Stimulated activated naive CD8-positive, alpha-beta T cell treated with anti-CD3 and anti-CD28 coated beads, Interleukin-15, Interleukin-2, amounts not matched to agents 100 ng/mL and 50 ng/mL, for 24 hours (primary cell): ENCODE measurements at regions not wholly inside any gene's neighbourhood (a gene's known extent, or its start where the extent isn't known, plus 50 kb on each side); places are given as distances from the start of the nearest gene placed in this dataset.

Experiments used
- H3K27ac Mint-ChIP-seq: one replicate; pipeline ENCODE4 v1.8.0; 2021; ENCODE audit warnings: mild to moderate bottlenecking, mixed read lengths
- H3K27me3 Mint-ChIP-seq: one replicate; pipeline ENCODE4 v1.8.0; 2021; ENCODE audit warnings: mixed read lengths
- H3K36me3 Mint-ChIP-seq: one replicate; pipeline ENCODE4 v1.8.0; 2021; ENCODE audit warnings: low read depth, mixed read lengths
- H3K4me1 Mint-ChIP-seq: one replicate; pipeline ENCODE4 v1.8.0; 2021; ENCODE audit warnings: low read depth, mixed read lengths
- H3K4me3 Mint-ChIP-seq: one replicate; pipeline ENCODE4 v1.8.0; 2021; ENCODE audit warnings: mild to moderate bottlenecking, mixed read lengths
- H3K9me3 Mint-ChIP-seq: one replicate; pipeline ENCODE4 v1.8.0; 2021; ENCODE audit warnings: mixed read lengths

- Mint-ChIP-seq H3K4me1 (no peaks in the 10 kb centered on the region), H3K27me3 (no peaks in the 10 kb centered on the region)
Observed at GRCh38 chr4:34566091-34566490, 1678.2 kb downstream of the ARAP2 start.

GRCh38 chr4:34572026-34572425 lies 1672.3 kb downstream of the ARAP2 start:
- Mint-ChIP-seq H3K9me3 (peaks cover 12% of the 10 kb centered on the region), H3K27ac (no peak overlapping the region), H3K36me3 (no peaks in the 10 kb centered on the region)

More at GRCh38 chr4:34566091-34566490, 1678.2 kb downstream of the ARAP2 start:
- no peaks in the 10 kb centered on the region for H3K36me3 Mint-ChIP-seq
- no peak overlapping the region for H3K4me3 Mint-ChIP-seq
- no peaks in the 10 kb centered on the region for H3K9me3 Mint-ChIP-seq
- no peak overlapping the region for H3K27ac Mint-ChIP-seq

GRCh38 chr4:34615315-34615714 lies 1629.0 kb downstream of the ARAP2 start:
- Mint-ChIP-seq H3K4me1 (no peaks in the 10 kb centered on the region), H3K4me3 (no peak overlapping the region), H3K36me3 (no peaks in the 10 kb centered on the region), H3K27ac (no peak overlapping the region), H3K27me3 (no peaks in the 10 kb centered on the region), H3K9me3 (peaks cover 4% of the 10 kb centered on the region)

More at GRCh38 chr4:34572026-34572425, 1672.3 kb downstream of the ARAP2 start:
- no peaks in the 10 kb centered on the region for H3K27me3 Mint-ChIP-seq
- H3K4me1 Mint-ChIP-seq: no peaks in the 10 kb centered on the region
- no peak overlapping the region for H3K4me3 Mint-ChIP-seq

- Mint-ChIP-seq H3K9me3 (peaks cover 7% of the 10 kb centered on the region), H3K4me1 (no peaks in the 10 kb centered on the region), H3K27me3 (no peaks in the 10 kb centered on the region), H3K4me3 (no peak overlapping the region), H3K36me3 (no peaks in the 10 kb centered on the region), H3K27ac (no peak overlapping the region)
Observed at GRCh38 chr4:34619531-34620162, 1624.7 kb downstream of the ARAP2 start.

GRCh38 chr4:34628471-34628870 lies 1615.8 kb downstream of the ARAP2 start:
- H3K27me3 Mint-ChIP-seq: no peaks in the 10 kb centered on the region
- H3K9me3 Mint-ChIP-seq: peaks cover 13% of the 10 kb centered on the region
- no peaks in the 10 kb centered on the region for H3K36me3 Mint-ChIP-seq
- H3K4me1 Mint-ChIP-seq: no peaks in the 10 kb centered on the region
- no peak overlapping the region for H3K27ac Mint-ChIP-seq
- no peak overlapping the region for H3K4me3 Mint-ChIP-seq

GRCh38 chr4:34629451-34629850 lies 1614.9 kb downstream of the ARAP2 start:
- H3K27me3 Mint-ChIP-seq: no peaks in the 10 kb centered on the region
- no peak overlapping the region for H3K27ac Mint-ChIP-seq
- no peaks in the 10 kb centered on the region for H3K4me1 Mint-ChIP-seq
- no peaks in the 10 kb centered on the region for H3K36me3 Mint-ChIP-seq
- H3K9me3 Mint-ChIP-seq: peaks cover 13% of the 10 kb centered on the region
- no peak overlapping the region for H3K4me3 Mint-ChIP-seq

GRCh38 chr4:34633241-34633640 lies 1611.1 kb downstream of the ARAP2 start:
- peaks cover 13% of the 10 kb centered on the region for H3K9me3 Mint-ChIP-seq
- no peaks in the 10 kb centered on the region for H3K4me1 Mint-ChIP-seq
- no peaks in the 10 kb centered on the region for H3K36me3 Mint-ChIP-seq
- H3K27me3 Mint-ChIP-seq: no peaks in the 10 kb centered on the region
- no peak overlapping the region for H3K4me3 Mint-ChIP-seq
- no peak overlapping the region for H3K27ac Mint-ChIP-seq

- no peak overlapping the region for H3K27ac Mint-ChIP-seq
- peaks cover 11% of the 10 kb centered on the region for H3K9me3 Mint-ChIP-seq
- H3K4me1 Mint-ChIP-seq: no peaks in the 10 kb centered on the region
- H3K27me3 Mint-ChIP-seq: no peaks in the 10 kb centered on the region
- no peaks in the 10 kb centered on the region for H3K36me3 Mint-ChIP-seq
- no peak overlapping the region for H3K4me3 Mint-ChIP-seq
Observed at GRCh38 chr4:34636623-34637022, 1607.7 kb downstream of the ARAP2 start.

GRCh38 chr4:34643476-34643875 lies 1600.8 kb downstream of the ARAP2 start:
- Mint-ChIP-seq H3K4me3 (no peak overlapping the region), H3K27ac (no peak overlapping the region), H3K9me3 (peaks cover 8% of the 10 kb centered on the region), H3K27me3 (no peaks in the 10 kb centered on the region), H3K4me1 (no peaks in the 10 kb centered on the region), H3K36me3 (no peaks in the 10 kb centered on the region)

GRCh38 chr4:34644579-34645115 lies 1599.7 kb downstream of the ARAP2 start:
- H3K27me3 Mint-ChIP-seq: no peaks in the 10 kb centered on the region
- no peaks in the 10 kb centered on the region for H3K4me1 Mint-ChIP-seq
- H3K27ac Mint-ChIP-seq: no peak overlapping the region

GRCh38 chr4:34649716-34650115 lies 1594.6 kb downstream of the ARAP2 start:
- Mint-ChIP-seq H3K36me3 (no peaks in the 10 kb centered on the region), H3K27me3 (no peaks in the 10 kb centered on the region), H3K27ac (no peak overlapping the region), H3K4me3 (no peak overlapping the region), H3K4me1 (no peaks in the 10 kb centered on the region), H3K9me3 (peaks cover 5% of the 10 kb centered on the region)

More at GRCh38 chr4:34644579-34645115, 1599.7 kb downstream of the ARAP2 start:
- Mint-ChIP-seq H3K9me3 (peaks cover 8% of the 10 kb centered on the region), H3K4me3 (no peak overlapping the region), H3K36me3 (no peaks in the 10 kb centered on the region)

GRCh38 chr4:34664051-34664450 lies 1580.3 kb downstream of the ARAP2 start:
- H3K27me3 Mint-ChIP-seq: no peaks in the 10 kb centered on the region
- no peaks in the 10 kb centered on the region for H3K4me1 Mint-ChIP-seq
- H3K36me3 Mint-ChIP-seq: no peaks in the 10 kb centered on the region
- no peaks in the 10 kb centered on the region for H3K9me3 Mint-ChIP-seq
- H3K4me3 Mint-ChIP-seq: no peak overlapping the region
- H3K27ac Mint-ChIP-seq: no peak overlapping the region

- Mint-ChIP-seq H3K4me3 (no peak overlapping the region), H3K36me3 (no peaks in the 10 kb centered on the region), H3K27ac (no peak overlapping the region), H3K27me3 (no peaks in the 10 kb centered on the region), H3K4me1 (no peaks in the 10 kb centered on the region), H3K9me3 (no peaks in the 10 kb centered on the region)
Observed at GRCh38 chr4:34676400-34676799, 1567.9 kb downstream of the ARAP2 start.

GRCh38 chr4:34678431-34678830 lies 1565.9 kb downstream of the ARAP2 start:
- H3K4me3 Mint-ChIP-seq: no peak overlapping the region
- H3K27me3 Mint-ChIP-seq: no peaks in the 10 kb centered on the region
- H3K36me3 Mint-ChIP-seq: no peaks in the 10 kb centered on the region
- H3K4me1 Mint-ChIP-seq: no peaks in the 10 kb centered on the region
- no peaks in the 10 kb centered on the region for H3K9me3 Mint-ChIP-seq
- H3K27ac Mint-ChIP-seq: no peak overlapping the region

- no peaks in the 10 kb centered on the region for H3K9me3 Mint-ChIP-seq
- no peak overlapping the region for H3K4me3 Mint-ChIP-seq
- no peak overlapping the region for H3K27ac Mint-ChIP-seq
- no peaks in the 10 kb centered on the region for H3K4me1 Mint-ChIP-seq
- no peaks in the 10 kb centered on the region for H3K36me3 Mint-ChIP-seq
- no peaks in the 10 kb centered on the region for H3K27me3 Mint-ChIP-seq
Observed at GRCh38 chr4:34679228-34679627, 1565.1 kb downstream of the ARAP2 start.

GRCh38 chr4:34709564-34709963 lies 1534.8 kb downstream of the ARAP2 start:
- no peak overlapping the region for H3K4me3 Mint-ChIP-seq
- H3K4me1 Mint-ChIP-seq: no peaks in the 10 kb centered on the region
- no peak overlapping the region for H3K27ac Mint-ChIP-seq
- peaks cover 17% of the 10 kb centered on the region for H3K9me3 Mint-ChIP-seq
- H3K27me3 Mint-ChIP-seq: no peaks in the 10 kb centered on the region
- H3K36me3 Mint-ChIP-seq: no peaks in the 10 kb centered on the region
